ENCODE measurements at regions not wholly inside any gene's neighbourhood (a gene's known extent, or its start where the extent isn't known, plus 50 kb on each side); places are given as distances from the start of the nearest gene placed in this dataset.
"Not testable (repeated sequence)": the region's sequence is repeated elsewhere in the genome, so short reads cannot be mapped to it uniquely, and the experiment has no call there.

DNA sequence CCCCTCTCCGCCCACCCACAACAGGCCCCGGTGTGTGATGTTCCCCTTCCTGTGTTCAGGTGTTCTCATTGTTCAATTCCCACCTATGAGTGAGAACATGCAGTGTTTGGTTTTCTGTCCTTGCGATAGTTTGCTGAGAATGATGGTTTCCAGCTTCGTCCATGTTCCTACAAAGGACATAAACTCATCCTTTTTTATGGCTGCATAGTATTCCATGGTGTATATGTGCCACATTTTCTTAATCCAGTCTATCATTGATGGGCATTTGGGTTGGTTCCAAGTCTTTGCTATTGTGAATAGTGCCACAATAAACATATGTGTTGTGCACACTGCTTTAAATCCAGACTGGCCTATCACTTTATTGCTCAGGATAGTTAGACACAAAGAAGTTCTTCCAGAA, 309.1 kb downstream of the MTX2 start:
- not testable (repeated sequence) for DNase-seq

DNA sequence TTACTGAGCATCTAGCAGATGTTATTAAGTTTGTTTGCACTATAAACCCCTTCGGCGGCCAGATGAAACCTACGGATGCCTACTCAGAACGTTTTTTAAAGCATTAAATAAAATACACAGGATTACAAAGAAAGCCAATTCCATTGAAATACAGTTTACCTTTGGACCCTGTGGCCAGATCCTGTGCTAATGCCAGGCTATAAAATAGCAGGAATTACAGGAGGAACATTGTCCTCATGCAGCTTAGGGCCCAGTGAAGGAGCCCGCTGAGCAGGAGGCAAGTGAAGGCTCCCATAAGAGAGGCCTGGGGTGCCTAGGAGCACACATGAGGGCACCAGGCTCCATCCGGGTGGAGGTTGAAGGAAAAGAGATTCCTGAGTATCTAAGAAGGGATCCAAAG, 310.4 kb downstream of the MTX2 start:
- DNase-seq: no peak

DNA sequence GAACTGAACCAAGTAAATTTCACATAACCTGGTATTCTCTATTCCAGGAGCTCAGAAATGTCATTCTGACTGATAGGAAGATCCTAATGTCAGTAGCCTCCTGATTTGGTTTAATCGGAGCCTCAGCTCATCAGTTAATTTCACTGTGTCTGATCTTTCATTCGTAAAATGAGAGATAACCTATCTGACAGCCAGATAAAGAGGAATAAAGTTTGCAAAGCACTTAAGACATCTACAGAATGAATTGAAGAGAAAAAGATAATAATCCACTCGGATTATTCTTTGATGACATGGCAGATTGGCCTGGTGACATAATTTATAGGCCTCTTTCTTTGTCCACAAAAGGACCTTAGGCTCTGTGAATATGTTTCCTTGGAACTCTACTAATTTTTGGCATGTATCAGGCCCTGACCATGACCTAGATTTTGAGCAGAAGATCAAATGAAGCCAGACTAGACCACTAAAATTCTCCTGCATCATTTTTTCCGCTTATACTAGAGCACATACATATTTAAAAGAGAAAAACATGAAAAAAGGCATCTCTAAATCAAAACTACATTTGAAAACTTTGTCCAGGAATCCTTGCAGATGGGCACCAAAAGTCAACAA, 312.4 kb downstream of the MTX2 start:
- DNase-seq: no peak

DNA sequence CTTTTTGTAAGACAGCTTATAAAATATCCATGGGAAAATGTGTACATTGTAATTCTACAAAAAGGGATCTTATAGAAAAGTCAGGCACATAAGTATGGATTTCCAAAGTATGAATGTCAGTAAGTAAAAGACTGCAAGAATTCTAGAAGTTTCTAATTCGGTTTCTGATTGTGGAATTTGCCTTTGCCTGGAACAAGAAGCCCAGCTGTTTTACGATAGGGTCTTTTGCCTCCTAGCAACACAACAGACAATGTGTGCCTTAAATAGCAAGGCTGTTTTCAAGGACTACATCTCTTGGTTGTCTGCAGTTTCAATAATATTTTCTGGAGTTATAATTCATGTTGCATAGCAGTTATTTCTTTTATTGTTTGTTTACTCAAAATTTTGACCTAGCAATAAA, 312.9 kb downstream of the MTX2 start:
- DNase-seq: no peak

DNA sequence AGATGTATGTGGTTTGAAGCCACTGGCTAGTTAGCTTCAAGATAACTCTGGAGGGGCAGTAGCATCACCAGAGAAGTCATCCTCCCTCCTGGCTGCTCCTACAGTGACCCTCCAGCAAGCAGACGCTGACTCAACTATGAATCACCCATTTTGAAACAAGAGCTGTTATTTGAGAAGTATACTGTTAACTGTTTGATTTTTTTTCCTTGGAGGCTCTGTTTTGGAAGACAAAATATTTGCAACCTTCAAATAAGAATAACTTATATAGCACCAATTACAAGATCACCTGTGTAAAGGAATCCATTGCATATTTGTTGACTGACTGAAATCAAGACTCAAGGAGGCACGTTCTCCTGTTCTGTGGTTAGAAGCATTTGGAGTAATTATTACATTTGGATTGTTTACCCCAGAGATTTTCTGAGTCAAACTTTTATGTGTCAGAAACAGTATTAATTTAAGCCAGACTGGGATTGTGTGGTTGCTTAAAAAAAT, 313.8 kb downstream of the MTX2 start:
- DNase-seq: no peak

DNA sequence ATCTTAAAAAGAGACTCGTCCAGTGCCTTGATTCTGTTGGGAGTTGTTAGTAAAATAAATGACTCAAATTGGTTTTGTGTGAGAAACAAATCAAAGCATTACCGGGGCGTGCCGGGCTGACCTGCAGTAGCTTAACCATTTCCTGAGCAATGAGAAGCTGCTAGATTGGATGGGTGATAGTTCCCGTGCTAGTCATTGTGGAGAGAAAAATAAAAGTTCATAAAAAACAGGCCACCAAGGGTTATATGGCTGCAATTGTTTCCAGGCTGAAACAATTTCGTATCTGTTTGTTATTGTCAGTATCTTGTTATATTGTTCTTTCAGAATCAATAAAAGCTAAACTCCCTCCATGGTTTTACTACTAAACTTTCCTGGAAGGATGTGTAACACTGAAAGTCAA, 314.4 kb downstream of the MTX2 start:
- DNase-seq: no peak

DNA sequence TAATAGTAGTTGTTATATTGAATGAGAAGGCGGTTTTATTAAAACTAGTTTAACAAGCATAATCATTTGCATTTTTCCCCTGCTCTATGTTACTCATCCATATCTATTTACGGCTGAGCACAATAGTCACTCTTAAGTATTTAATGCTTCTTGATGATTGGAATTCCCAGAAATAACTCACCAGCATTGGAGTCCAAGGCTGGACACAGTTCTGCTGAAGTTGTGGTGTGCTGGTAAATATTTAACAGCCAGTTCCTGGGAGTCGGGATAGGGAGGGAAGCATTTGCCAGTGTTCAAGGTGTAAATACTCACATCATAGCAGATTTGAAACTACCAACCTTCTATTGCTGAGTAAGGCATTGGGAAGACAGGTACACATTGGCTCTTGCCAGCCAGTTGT, 315.1 kb downstream of the MTX2 start:
- no peak for DNase-seq

DNA sequence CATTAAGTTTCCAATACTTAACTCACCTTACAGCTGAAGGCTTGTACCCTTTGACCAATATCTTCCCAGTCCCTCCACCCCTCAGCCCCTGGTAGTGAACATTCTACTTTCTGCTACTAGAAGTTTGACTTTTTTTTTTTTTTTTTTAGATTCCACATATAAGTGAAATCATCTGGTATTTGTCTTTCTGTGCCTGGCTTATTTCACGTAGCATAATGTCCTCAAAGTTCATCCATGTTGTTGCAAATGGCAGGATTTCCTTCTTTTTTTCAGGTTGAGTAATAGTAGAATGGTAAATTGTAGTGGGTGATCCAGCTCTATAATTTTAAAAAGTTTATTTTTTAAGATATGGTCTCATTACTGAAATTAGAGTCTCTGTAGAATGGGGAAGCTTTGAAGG, 316.0 kb downstream of the MTX2 start:
- no peak for DNase-seq

DNA sequence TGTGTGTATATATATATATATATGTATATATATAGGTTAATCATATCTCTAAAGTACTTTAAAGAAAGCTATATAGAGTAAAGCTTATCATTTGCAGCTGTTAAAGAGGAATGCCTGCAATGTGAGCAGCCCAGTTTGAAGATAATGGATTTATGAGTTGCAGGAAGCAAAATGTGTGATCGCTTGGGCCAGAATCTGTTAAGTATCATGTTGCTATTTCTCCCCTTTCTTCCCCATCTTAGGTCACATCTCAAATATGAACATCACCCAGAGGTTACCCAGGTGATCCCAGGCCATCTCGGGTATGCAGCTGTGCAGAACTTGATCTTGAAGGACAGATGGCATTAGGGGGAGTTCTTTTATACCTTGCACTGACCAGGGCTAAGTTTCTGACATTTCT, 316.5 kb downstream of the MTX2 start:
- DNase-seq: no peak

DNA sequence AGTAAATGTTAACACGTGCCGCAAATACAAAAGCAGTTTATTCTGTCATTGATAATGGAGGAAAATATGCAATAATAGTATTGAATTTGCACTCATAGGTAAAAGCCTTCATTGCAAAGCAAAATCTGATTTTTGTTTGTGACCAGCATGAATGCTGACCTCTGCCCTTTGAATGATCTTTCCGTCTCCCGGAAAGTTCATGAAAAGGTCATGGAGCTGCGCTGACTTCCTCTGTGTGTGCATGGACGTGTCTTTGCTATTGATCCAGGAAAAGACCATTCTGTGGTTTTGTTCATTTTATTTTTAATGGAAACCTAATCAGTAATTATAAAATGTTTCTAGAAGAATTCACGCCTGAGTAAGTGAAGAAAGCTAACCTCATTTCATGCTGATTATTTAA, 320.0 kb downstream of the MTX2 start:
- DNase-seq: no peak

DNA sequence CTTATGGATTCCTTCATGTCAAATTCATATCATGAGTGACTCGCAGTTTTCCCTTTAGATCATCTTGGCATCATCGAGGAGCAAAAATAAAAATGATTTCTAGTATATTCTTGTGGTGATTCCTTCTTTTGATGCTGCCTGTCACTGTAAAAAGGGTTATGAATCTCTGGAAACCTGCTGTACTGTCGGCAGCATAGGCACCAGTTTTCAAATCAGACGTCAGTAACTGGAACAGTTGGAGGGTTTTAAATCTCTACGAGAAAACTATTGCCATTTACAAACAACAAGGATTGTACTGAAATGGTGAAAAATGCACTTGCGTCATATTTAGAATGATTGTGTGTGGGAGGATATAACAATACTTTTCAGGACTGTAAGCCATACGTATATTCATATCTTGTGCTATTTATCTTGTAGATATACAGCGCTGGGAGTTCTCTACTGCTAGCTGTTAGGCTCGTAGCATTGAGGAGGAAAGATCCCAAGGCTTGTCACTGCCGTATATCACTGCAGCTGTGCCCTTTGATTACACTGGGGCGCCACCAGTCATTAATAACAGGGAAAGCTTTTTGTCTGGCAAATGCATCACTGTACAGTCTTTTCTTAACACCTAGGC, 320.7 kb downstream of the MTX2 start:
- no peak for DNase-seq

DNA sequence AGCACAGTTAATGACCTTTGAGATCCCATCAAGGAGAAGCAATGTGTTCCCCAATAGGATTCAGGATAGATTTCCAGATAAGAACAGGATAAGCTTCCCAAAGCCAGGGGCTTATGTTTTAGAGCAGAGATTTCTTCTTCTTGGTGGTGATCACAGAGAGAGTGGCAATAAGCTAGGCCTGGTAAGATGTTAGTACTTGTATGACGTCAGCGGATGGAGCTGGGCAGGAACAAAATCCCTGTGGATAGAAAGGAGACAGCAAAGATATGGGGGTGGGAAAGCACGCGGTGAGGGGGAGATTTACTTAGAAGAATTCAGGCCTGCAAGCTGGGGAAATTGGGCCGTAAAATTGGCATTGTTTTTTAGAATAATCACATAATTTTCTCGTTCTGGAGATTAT, 323.0 kb downstream of the MTX2 start:
- no peak for DNase-seq

DNA sequence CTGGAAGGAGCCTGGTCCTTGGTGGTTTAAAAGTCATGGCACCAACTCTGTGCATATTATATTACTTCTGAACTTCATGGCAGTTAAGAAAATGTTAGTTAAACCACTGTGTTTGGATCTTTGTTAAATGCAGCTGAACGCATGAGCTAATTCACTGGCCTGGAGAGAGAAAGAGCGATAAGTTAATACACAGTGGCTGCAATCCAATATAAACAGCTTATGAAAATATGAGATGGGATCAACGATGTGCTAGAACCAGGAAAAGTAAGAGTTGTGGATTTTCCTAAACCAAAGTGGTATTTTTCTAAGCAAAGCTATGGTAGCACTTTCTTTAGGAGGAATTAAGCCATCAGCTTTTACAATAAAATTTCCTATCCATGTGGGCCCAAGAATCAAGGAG, 326.7 kb downstream of the MTX2 start:
- no peak for DNase-seq

DNA sequence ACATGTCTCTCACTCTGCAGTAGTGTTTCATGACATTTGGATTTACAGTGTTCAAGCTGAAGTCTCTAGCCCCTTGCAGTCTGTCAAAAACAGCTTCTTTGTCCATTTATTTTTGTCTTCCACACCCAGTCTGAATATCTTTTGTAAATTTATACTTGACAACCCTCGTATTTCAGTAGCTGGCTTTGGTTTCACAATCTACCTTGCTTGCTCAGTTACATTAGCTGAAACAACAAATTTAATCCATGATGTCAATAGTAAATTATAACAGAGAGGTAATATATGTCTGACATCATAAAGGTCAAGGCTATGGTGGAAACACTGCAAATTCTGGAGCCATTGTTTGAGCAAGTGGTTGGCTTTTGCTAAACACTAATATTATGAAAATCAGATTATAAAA, 328.7 kb downstream of the MTX2 start:
- no peak for DNase-seq

DNA sequence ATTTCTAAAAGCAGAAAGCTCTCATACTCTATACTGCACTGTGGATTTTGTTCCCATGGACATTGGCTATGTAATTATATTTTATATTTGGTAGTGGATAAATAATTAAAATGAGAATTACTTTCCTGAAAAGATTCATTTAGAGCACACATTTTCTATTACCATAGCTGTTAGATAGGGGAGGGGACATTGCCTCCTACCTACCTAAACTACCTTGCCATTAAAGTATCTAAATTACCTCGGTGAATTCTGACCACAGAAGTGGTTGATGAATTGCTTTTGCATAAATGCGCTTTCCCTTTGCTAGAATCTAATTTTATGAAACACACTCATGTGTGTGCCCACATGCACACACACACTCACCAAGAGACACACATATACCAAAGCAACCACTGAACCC, 329.1 kb downstream of the MTX2 start:
- DNase-seq: no peak

DNA sequence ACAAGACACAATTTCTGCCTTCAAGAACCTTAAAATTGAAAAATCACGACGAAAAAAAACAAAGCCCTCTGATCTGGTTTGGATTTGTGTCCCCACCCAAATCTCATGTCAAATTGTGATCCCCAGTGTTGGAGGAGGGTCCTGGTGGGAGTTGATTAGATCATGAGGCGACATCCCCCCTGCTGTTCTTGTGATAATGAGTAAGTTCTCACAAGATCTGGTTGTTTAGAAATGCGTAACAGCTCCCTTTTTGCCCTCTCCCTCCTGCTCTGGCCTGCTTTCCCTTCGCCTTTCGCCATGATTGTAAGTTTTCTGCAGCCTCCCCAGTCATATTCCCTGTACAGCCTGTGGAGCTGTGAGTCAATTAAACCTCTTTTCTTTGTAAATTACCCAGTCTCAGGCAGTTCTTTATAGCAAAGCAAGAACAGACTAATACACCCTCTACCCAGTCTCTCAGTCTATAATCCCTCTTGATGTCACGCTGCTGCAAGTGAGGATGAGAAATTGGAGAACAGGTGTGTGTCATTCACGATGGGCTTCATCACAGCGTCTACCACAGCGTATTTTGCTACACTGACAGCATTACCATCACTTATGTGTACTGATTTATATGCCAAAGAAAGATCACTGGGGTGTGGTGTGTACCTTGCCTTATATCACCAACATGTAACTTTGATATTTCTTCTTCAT, 330.7 kb downstream of the MTX2 start:
- no peak for DNase-seq

DNA sequence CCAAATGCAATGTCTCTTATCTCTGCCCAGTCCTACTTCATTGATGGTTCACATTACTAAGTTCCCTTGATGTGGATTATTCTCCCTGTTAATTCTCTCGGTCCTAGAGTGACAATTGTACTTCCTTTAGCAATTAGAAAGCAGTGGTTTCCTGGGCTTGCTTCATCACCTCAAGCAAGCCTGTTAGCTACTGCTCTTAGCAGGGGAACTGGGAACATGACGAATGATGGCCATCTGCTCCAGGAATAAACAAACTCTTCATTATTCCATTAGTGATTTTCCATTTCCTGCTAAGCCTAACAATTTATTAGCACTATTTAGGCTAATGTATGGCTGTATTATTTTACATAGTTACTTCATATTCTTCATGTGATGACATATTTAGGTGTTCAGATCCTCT, 331.8 kb downstream of the MTX2 start:
- DNase-seq: no peak

DNA sequence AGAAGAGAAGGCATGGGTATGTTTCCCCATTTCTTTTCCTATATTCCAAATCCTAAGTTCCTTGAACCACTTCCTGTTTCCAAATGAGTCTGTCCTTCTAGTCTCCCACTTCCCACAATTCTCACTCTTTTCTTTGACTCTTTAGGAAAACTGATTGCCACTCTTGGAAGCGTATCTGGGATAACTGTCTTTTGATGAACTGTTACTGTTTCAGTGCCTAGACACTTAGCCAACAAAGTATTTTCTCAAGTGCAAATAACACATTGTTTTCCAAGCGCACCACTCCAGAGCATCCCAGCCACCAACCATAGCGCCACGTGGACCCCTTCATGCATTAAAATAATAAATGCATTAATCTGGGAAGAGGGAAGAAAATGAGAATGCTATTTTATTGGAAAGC, 342.8 kb downstream of the MTX2 start:
- no peak for DNase-seq

DNA sequence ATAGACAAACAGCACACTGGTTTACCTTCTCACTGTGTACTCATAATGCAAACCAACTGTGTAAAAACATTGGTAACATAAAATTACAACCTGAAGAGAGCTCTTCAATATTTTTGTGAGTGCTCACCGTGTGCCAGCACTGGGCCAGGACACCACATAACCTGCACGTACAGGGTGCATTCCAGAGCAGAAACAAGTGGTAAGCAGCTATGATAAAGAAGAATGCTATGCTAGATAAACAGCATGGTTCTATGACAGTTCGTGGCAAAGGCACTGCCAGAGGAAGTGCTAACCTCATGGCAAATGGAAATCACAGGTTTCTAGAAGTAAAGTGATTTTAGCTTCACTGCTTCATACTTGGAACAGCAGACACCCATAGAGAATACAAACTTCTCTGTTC, 343.5 kb downstream of the MTX2 start:
- DNase-seq: no peak

DNA sequence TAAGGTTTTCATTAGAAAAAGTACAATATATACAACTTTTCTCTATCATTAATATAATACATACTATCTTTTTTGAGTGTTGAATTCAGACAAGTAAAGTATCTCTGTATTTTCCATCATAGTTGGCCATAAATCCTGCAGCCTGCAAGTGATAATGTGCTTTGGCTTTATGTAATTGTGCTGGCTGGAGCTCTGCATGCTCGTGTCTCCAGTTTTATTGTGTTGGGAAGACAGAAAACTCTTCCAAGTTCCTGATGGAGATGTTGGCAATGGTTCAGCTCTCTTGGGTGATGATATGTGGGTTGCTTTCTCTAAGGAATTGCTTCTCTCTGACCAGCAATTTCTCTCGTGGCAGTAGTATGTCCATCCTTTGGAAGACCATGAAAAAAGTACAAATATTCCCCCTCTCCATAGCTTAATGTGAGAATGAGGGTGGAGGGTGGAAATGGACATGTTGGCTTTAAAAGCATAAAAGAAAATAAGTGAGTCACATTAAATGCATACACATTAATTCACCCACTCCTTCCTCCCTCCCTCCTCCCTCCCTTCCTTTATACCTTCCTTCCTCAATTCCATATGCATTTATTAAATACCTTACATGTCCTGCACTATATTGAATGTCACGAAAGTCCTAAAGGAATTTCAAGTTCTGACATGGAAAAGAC, 344.2 kb downstream of the MTX2 start:
- no peak for DNase-seq

DNA sequence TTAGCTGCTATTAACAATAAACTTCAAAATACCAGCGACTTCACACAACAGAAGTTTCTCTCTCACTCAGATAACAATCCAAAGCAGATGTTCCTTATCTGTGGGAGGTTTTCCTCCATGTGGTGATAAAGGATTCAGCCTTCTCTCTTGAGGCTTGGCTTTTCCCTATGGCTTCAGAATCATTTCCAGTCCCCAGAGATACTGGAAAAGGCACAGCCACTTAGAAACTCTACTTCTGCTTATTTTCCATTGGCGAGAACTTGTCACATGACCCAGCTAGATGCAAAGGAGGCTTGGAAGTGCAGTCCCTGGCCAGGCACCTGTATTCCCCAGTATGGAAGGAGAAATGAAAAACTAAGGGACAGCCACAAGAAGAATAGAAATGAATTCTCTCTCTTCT, 344.8 kb downstream of the MTX2 start:
- no peak for DNase-seq

DNA sequence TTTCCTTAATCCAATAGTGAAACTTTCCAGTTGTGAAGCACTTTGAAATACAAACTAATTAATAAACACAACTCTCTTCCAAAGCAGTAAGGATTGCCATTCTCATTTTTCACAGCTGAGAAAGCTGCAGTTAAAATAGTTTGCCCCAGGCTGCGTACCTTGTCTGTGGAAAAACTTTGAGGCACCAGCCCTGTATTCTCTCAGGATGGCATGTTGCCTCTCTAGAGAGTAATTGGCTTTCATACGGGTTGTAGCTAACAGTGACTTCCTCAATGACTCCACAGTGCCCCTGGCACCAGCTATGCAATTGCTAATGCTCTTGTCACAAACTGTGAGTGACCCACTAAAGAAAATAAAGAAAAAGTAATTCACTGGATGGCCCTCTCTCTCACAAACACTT, 345.7 kb downstream of the MTX2 start:
- no peak for DNase-seq

DNA sequence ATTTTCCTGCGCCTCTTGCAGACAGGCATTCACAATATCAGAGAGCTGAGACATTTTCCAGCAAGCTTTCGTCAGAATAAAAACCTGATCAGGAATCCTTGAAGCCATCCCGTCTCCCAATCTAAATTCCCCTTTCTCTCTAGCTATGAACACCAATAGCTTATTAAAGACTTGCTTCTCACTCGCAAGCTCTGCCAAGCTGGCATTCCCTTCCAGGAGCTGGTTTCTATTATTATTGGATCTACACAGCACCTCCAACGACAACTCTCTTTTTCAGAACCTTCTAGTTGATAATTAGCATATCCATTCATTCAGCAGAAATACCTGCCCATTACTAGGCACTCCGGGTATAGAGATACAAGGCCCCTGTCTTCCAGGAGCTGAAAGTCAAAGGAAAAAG, 350.3 kb downstream of the MTX2 start:
- DNase-seq: no peak

DNA sequence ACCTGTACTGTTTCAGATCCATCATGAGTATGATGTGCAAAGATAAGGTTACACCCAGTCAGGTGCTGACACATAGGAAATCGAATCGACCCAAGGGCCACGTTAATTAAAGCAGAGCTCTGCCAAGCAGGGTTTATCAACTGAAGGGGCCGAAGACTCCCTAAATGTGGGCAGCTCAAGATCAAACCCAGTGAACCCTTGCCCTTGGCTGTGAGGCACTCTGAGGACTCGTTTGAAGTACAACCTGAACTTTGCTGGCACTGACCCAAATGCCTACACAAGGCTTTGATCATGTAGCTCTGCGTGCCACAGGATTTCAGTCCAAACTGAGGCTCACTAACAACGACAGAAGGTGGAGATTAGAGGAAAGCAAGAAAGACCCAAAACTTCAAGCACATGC, 352.1 kb downstream of the MTX2 start:
- no peak for DNase-seq
